Activated CD4-positive, alpha-beta T cell treated with anti-CD3 and anti-CD28 coated beads, Interleukin-2, amount 50 U/mL, for 1 hour (primary cell): ENCODE measurements at regions not wholly inside any gene's neighbourhood (a gene's known extent, or its start where the extent isn't known, plus 50 kb on each side); places are given as distances from the start of the nearest gene placed in this dataset.

Source experiments
- DNase-seq: peaks from one replicate; pipeline ENCODE4 v3.0.0-alpha.2; 2020

GRCh38 chr21:35886887-35887286 lies 173.4 kb downstream of the SETD4 start:
- DNase-seq, result no peak

GRCh38 chr21:35885942-35886541 lies 174.3 kb downstream of the SETD4 start:
- no peak for DNase-seq

GRCh38 chr21:35882791-35883240 lies 177.5 kb downstream of the SETD4 start:
- DNase-seq, result no peak

- DNase-seq, result no peak
These were observed 186.9 kb downstream of the SETD4 start for GRCh38 chr21:35873441-35873840.

GRCh38 chr21:35871906-35872305 lies 188.4 kb downstream of the SETD4 start:
- DNase-seq, result no peak

GRCh38 chr21:35868869-35869223 lies 191.5 kb downstream of the SETD4 start:
- no peak for DNase-seq

GRCh38 chr21:35868005-35868868 lies 192.1 kb downstream of the SETD4 start:
- DNase-seq, result no peak

GRCh38 chr21:35864039-35864438 lies 196.3 kb downstream of the SETD4 start:
- no peak for DNase-seq

- no peak for DNase-seq
These were observed 197.4 kb downstream of the SETD4 start for GRCh38 chr21:35862969-35863368.

GRCh38 chr21:35861661-35862060 lies 198.7 kb downstream of the SETD4 start:
- DNase-seq, result no peak

- DNase-seq, result no peak
These were observed 200.0 kb downstream of the SETD4 start for GRCh38 chr21:35860189-35860869.

- DNase-seq, result no peak
These were observed 200.6 kb downstream of the SETD4 start for GRCh38 chr21:35859677-35860076.

- no peak for DNase-seq
These were observed 203.2 kb downstream of the SETD4 start for GRCh38 chr21:35857095-35857494.

- no peak for DNase-seq
These were observed 204.8 kb downstream of the SETD4 start for GRCh38 chr21:35855484-35855883.

- DNase-seq, result no peak
These were observed 206.0 kb downstream of the SETD4 start for GRCh38 chr21:35854281-35854680.

- DNase-seq, result no peak
These were observed 206.7 kb downstream of the SETD4 start for GRCh38 chr21:35853321-35854239.

- DNase-seq, result no peak
These were observed 207.5 kb downstream of the SETD4 start for GRCh38 chr21:35852820-35853219.

- DNase-seq, result no peak
These were observed 209.7 kb downstream of the SETD4 start for GRCh38 chr21:35850542-35851103.

GRCh38 chr21:35850029-35850428 lies 210.3 kb downstream of the SETD4 start:
- DNase-seq, result no peak

GRCh38 chr21:35849144-35849543 lies 211.2 kb downstream of the SETD4 start:
- no peak for DNase-seq

- no peak for DNase-seq
These were observed 216.2 kb downstream of the SETD4 start for GRCh38 chr21:35843911-35844667.

- DNase-seq, result no peak
These were observed 219.4 kb downstream of the SETD4 start for GRCh38 chr21:35840949-35841348.
